ENCODE measurements at regions not wholly inside any gene's neighbourhood (a gene's known extent, or its start where the extent isn't known, plus 50 kb on each side); places are given as distances from the start of the nearest gene placed in this dataset.

DNA sequence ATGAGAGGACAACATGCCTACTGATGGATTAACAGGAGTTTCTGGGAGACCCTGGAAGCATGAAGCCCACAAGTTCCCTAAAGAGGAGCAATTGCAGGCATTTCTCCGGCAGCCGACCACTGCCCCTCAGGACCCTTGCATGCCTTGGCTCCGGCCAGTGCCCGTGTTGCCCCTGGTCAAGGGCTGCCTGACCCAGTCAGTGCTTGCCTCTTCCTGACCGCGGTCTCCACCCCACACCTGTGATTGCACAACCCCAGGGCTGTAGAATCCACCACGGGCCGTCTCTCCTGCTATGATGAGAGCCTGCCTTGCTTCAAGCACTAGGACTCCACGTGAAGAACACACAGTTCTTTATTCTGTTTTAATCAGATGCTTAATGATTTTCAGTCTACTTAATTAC is 127.5 kb downstream of the GLI2 start:
- TF ChIP-seq, protein P1, sequence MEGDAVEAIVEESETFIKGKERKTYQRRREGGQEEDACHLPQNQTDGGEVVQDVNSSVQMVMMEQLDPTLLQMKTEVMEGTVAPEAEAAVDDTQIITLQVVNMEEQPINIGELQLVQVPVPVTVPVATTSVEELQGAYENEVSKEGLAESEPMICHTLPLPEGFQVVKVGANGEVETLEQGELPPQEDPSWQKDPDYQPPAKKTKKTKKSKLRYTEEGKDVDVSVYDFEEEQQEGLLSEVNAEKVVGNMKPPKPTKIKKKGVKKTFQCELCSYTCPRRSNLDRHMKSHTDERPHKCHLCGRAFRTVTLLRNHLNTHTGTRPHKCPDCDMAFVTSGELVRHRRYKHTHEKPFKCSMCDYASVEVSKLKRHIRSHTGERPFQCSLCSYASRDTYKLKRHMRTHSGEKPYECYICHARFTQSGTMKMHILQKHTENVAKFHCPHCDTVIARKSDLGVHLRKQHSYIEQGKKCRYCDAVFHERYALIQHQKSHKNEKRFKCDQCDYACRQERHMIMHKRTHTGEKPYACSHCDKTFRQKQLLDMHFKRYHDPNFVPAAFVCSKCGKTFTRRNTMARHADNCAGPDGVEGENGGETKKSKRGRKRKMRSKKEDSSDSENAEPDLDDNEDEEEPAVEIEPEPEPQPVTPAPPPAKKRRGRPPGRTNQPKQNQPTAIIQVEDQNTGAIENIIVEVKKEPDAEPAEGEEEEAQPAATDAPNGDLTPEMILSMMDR (IDR thresholded peaks at IDR 0.05; ENCODE audit: poor library complexity, severe bottlenecking), result no peak
- TF ChIP-seq POLR2AphosphoS5 (IDR thresholded peaks at IDR 0.05) (no peak), EP300 (conservative IDR thresholded peaks at IDR 0.05; ENCODE audit: poor library complexity, severe bottlenecking) (no peak)

All from neural cell (in vitro differentiated cells).